K562 (cell line): ENCODE measurements at regions not wholly inside any gene's neighbourhood (a gene's known extent, or its start where the extent isn't known, plus 50 kb on each side); places are given as distances from the start of the nearest gene placed in this dataset.

Source experiments
- ATAC-seq: fragments of 200-7000 bp; cut with Tn5 transposase; 3 replicates; pipeline ENCODE4 v1.9.1; 2020; ENCODE audit warnings: moderate library complexity
- BruUV-seq: library from RNA; stranded (reverse); fragments of 400-500 nt; replicated peaks from 2 replicates; lab custom pipeline; 2021; lab: Mats Ljungman, UMichigan
- CTCF ChIA-PET: fragments of 300-600 bp; formaldehyde crosslinking; extraction: SDS; loops from one replicate; lab custom pipeline; 2021; ENCODE audit warnings: low intra/inter-chr PET ratio; lab: Yijun Ruan, JAX
- POLR2A ChIA-PET: fragments of 300-600, 350-650 bp; sonication (Branson Sonifier 250); formaldehyde crosslinking; extraction: SDS; loops from one replicate; lab custom pipeline; 2021; ENCODE audit warnings: antibody characterized with exemption, inconsistent platforms; lab: Yijun Ruan, JAX
- DNase-seq, 4 experiments: peaks; one replicate each; pipeline versions ENCODE4 v3.0.0 to v3.0.0-alpha.2; 2011 to 2018; ENCODE audit warnings: low spot score in 3 of 4, mixed read lengths in 3 of 4; ENCODE audit errors: extremely low read depth in 1 of 4
- FAIRE-seq: peaks from 2 replicates; lab custom pipeline; 2011; peaks lifted over from hg19 to GRCh38; lab: Jason Lieb, UNC
- H2AFZ ChIP-seq: 2 replicates; pipeline ENCODE4 v1.6.0; 2011; ENCODE audit warnings: low read depth, low read length, control low read depth, inconsistent platforms
- H3K27ac ChIP-seq: fragments of 200-600 bp; 3 replicates; pipeline ENCODE4 v1.8.0; 2011; ENCODE audit warnings: low read depth, mild to moderate bottlenecking, control low read depth, inconsistent platforms, low read length, moderate library complexity, mixed read lengths; ENCODE audit errors: extremely low read depth
- H3K27me3 ChIP-seq, 2 experiments: fragments of 300-600 bp in 1 of 2; 2 replicates in 1 of 2; 3 replicates in 1 of 2; pipeline versions ENCODE4 v1.6.0 to v1.8.0; 2011; ENCODE audit warnings: inconsistent platforms in 2 of 2, low read length in 2 of 2, mild to moderate bottlenecking in 1 of 2, mixed read lengths in 1 of 2, moderate library complexity in 1 of 2; ENCODE audit not compliant: control insufficient read depth in 2 of 2, insufficient read depth in 2 of 2
- H3K36me3 ChIP-seq: fragments of 300-600 bp; 3 replicates; pipeline ENCODE4 v1.8.0; 2011; ENCODE audit warnings: mild to moderate bottlenecking, low read length, inconsistent platforms; ENCODE audit not compliant: control insufficient read depth, insufficient read depth
- H3K4me1 ChIP-seq, 2 experiments: fragments of 200-600 bp in 1 of 2; replicated peaks in 1 of 2; 2 replicates in 1 of 2; 3 replicates in 1 of 2; pipeline versions ENCODE4 v1.5.1 to v1.8.0; 2011; ENCODE audit warnings: inconsistent platforms in 2 of 2, low read length in 2 of 2, mild to moderate bottlenecking in 1 of 2, mixed read lengths in 1 of 2, moderate library complexity in 1 of 2; ENCODE audit not compliant: control insufficient read depth in 2 of 2, insufficient read depth in 2 of 2
- H3K4me2 ChIP-seq: 2 replicates; pipeline ENCODE4 v1.6.1; 2011; ENCODE audit warnings: low read length, control low read depth, inconsistent platforms, mixed read lengths; ENCODE audit not compliant: insufficient read depth
- H3K4me3 ChIP-seq: fragments of 200-600 bp; sonication (generic), shearing (Covaris generic); 2 replicates; pipeline ENCODE4 v1.5.1; 2016; ENCODE audit warnings: control low read depth, inconsistent platforms
- H3K79me2 ChIP-seq: fragments of 200-600 bp; 3 replicates; pipeline ENCODE4 v1.8.0; 2011; ENCODE audit warnings: low read length, inconsistent platforms; ENCODE audit not compliant: control insufficient read depth, insufficient read depth
- H3K9ac ChIP-seq, 2 experiments: 2 replicates each; pipeline versions ENCODE4 v1.6.0 to v1.6.1; 2011; ENCODE audit warnings: low read depth in 2 of 2, low read length in 2 of 2, control low read depth in 1 of 2, inconsistent platforms in 1 of 2, mild to moderate bottlenecking in 1 of 2, mixed read lengths in 1 of 2; ENCODE audit not compliant: insufficient read depth in 1 of 2
- H3K9me1 ChIP-seq: one replicate; pipeline ENCODE4 v1.6.0; 2011; ENCODE audit warnings: inconsistent platforms, mild to moderate bottlenecking, low read length, moderate library complexity; ENCODE audit not compliant: control insufficient read depth, insufficient read depth
- H3K9me3 ChIP-seq: replicated peaks from 2 replicates; pipeline ENCODE4 v1.5.1; 2011; ENCODE audit warnings: low read depth, low read length, inconsistent platforms; ENCODE audit not compliant: control insufficient read depth, insufficient read depth
- H4K20me1 ChIP-seq: replicated peaks from 2 replicates; pipeline ENCODE4 v1.6.1; 2011; ENCODE audit warnings: low read length, inconsistent platforms, mixed read lengths; ENCODE audit not compliant: control insufficient read depth, insufficient read depth
- ATF1 ChIP-seq, 2 experiments: fragments of 450-650 bp in 1 of 2; IDR thresholded peaks; 2 replicates each; pipeline ENCODE4 v1.6.1; 2016; ENCODE audit warnings: missing compliant biosample characterization in 1 of 2, missing genetic modification characterization in 1 of 2
- CBFB ChIP-seq: sonication (generic); formaldehyde crosslinking; IDR thresholded peaks from 2 replicates; pipeline ENCODE4 v1.4.0; 2020; ENCODE audit warnings: mild to moderate bottlenecking, missing genetic modification reagents
- CXXC5 ChIP-seq: fragments of 250-450 bp; sonication (Bioruptor Pico); IDR thresholded peaks from 2 replicates; pipeline ENCODE4 v1.8.0; 2022; ENCODE audit warnings: inconsistent platforms, mild to moderate bottlenecking, moderate library complexity
- E2F6 ChIP-seq, 2 experiments: IDR thresholded peaks; 2 replicates each; pipeline ENCODE4 v1.6.1; 2011; ENCODE audit warnings: borderline replicate concordance in 1 of 2, control low read depth in 1 of 2, low read depth in 1 of 2, low read length in 1 of 2, mild to moderate bottlenecking in 1 of 2, mixed read lengths in 1 of 2, moderate library complexity in 1 of 2; ENCODE audit not compliant: insufficient read depth in 1 of 2, insufficient read length in 1 of 2, poor library complexity in 1 of 2, severe bottlenecking in 1 of 2; ENCODE audit errors: extremely low read depth in 1 of 2
- EHMT2 ChIP-seq: fragments of 450-650 bp; IDR thresholded peaks from 2 replicates; pipeline ENCODE4 v1.6.1; 2018; ENCODE audit warnings: antibody characterized with exemption
- ETV5 ChIP-seq: sonication (generic); formaldehyde crosslinking; IDR thresholded peaks from 2 replicates; pipeline ENCODE4 v1.4.0; 2020; ENCODE audit warnings: low read depth, mild to moderate bottlenecking, missing genetic modification reagents
- NRF1 ChIP-seq, 2 experiments: fragments of 450-650 bp; IDR thresholded peaks in 1 of 2; conservative IDR thresholded peaks in 1 of 2; 2 replicates each; pipeline ENCODE4 v1.6.1; 2014; ENCODE audit warnings: mild to moderate bottlenecking in 2 of 2
- PRMT5 ChIP-seq: sonication (generic); formaldehyde crosslinking; IDR thresholded peaks from 2 replicates; pipeline ENCODE4 v1.5.0; 2020; ENCODE audit warnings: missing genetic modification reagents
- RBFOX2 ChIP-seq: fragments of 200-400 bp; formaldehyde crosslinking; IDR thresholded peaks from 2 replicates; pipeline ENCODE4 v1.6.1; 2017; ENCODE audit warnings: low read depth, mild to moderate bottlenecking, low read length, moderate library complexity
- SAFB ChIP-seq: fragments of 200-400 bp; formaldehyde crosslinking; IDR thresholded peaks from 2 replicates; pipeline ENCODE4 v1.6.1; 2017; ENCODE audit warnings: low read depth, low read length, borderline replicate concordance
- SMARCB1 ChIP-seq: IDR thresholded peaks from 2 replicates; pipeline ENCODE4 v1.6.1; 2011; ENCODE audit warnings: improper control_type of control experiment, low read depth; ENCODE audit not compliant: insufficient read length
- SREBF2 ChIP-seq: sonication (generic); formaldehyde crosslinking; IDR thresholded peaks from 2 replicates; pipeline ENCODE4 v1.4.0; 2020; ENCODE audit warnings: mild to moderate bottlenecking, missing genetic modification reagents
- STAT6 ChIP-seq: sonication (generic); formaldehyde crosslinking; IDR thresholded peaks from 2 replicates; pipeline ENCODE4 v1.8.1; 2023; ENCODE audit warnings: mild to moderate bottlenecking, missing genetic modification reagents
- TCF15 ChIP-seq: fragments of 250-450 bp; sonication (Bioruptor Pico); IDR thresholded peaks from 2 replicates; pipeline ENCODE4 v1.8.0; 2022; ENCODE audit warnings: moderate library complexity, mild to moderate bottlenecking, inconsistent platforms
- ZNF134 ChIP-seq: fragments of 250-450 bp; sonication (Bioruptor Pico); conservative IDR thresholded peaks from 2 replicates; pipeline ENCODE4 v1.4.0; 2020
- WGBS: fragments of 100-300 bp; shearing (Covaris generic); methylation state at CpG from one replicate; pipeline ENCODE4 v1.1.6; 2016; ENCODE audit warnings: low coverage, mixed read lengths; ENCODE audit not compliant: insufficient coverage; ENCODE audit errors: missing lambda C conversion rate; 5-methylcytosine and 5-hydroxymethylcytosine counted together
- in situ Hi-C: fragments of 300-500 bp; cut with MboI; formaldehyde crosslinking; loops from 4 replicates; pipeline ENCODE4 v1.15.0; 2018; ENCODE audit warnings: inconsistent platforms, mixed read lengths
- intact Hi-C: fragments of 100-400 bp; cut with micrococcal nuclease; formaldehyde crosslinking; loops from 2 replicates; pipeline ENCODE4 v1.14.2; 2022

GRCh38 chrX:37076983-37077382 lies 68.8 kb downstream of the FAM47C start (continued):
- TF ChIP-seq STAT6 (CRISPR knock-in tag): no peak
- no peak for TF ChIP-seq CBFB
- no peak for TF ChIP-seq ZNF134 (CRISPR knock-in tag)
- TF ChIP-seq PRMT5 (CRISPR knock-in tag): no peak

DNA sequence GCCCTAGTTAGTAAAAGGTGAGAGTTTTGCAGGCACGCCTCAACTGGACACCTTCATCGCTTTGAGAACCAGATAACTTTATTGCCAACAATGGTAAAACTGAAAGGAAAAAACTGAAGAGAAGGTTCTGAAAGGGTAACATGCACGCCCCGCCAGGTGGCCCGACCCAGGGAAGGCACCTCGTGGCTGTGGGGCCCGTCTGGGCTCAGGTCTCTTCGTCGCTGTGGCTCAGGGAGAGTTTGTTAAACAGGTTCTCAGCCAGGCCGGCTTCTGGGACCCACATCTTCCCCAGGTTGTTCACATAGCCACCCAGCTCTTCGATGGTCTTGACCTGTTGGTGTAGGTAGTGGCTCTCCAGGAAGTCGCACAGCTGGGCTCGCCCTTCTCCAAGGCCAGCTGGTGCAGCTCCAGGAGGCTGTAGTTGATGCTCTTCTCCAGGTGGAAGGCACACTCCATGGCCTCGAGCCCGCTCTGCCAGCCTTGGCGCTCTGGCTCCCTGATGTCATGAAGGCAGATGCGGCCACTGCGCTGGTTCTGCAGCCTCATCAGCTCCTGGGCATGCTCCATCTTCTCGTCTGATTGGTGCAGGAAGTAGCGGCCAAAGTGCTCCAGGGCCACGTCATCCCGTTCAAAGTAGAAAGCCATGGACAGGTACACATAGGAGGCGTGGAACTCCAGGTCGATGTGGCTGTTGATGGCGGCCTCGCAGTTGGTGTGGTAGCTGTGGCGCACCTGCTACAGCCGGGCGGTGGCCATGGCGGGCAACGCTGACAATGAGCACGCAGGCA lies 69.7 kb downstream of the FAM47C start:
- no peak for DNase-seq
- intact Hi-C loops: no loop called here
- Histone ChIP-seq H3K27me3 (no peaks in the 10 kb centered on the region; a peak in 1 of 5 replicates), H3K4me3 (peak overlapping the region; percentile 13; the same call in 1 of the 2 replicates), H3K4me1 (peaks cover 0 to 7% of the 10 kb centered on the region in 2 experiments; a peak in 2 of 5 replicates), H3K9me3 (no peaks in the 10 kb centered on the region), H4K20me1 (no peaks in the 10 kb centered on the region), H2AFZ (peak overlapping the region; percentile 59; the same call in 1 of the 2 replicates), H3K27ac (no peak overlapping the region), H3K9me1 (no peaks in the 10 kb centered on the region), H3K9ac (no peak overlapping the region), H3K4me2 (peak overlapping the region; percentile 68), H3K79me2 (no peaks in the 10 kb centered on the region), H3K36me3 (no peaks in the 10 kb centered on the region)
- CTCF ChIA-PET: no interaction called here
- POLR2A ChIA-PET: no interaction called here
- in situ Hi-C loops: no loop called here
- no TSS peak for BruUV-seq
- no peak for FAIRE-seq
- no peak; the same call in 2 of the 3 replicates for ATAC-seq
- 6% methylated on average over 19 of the region's 32 CpGs for WGBS
- no peak for TF ChIP-seq SREBF2
- TF ChIP-seq CXXC5: peak; percentile 26; the same call in 1 of the 2 replicates
- TF ChIP-seq SAFB: no peak
- TF ChIP-seq SMARCB1: no peak
- no peak for TF ChIP-seq ETV5 (CRISPR knock-in tag)
- TF ChIP-seq ATF1 (CRISPR knock-in tag; IDR thresholded peaks at IDR 0.05): no peak
- TF ChIP-seq ATF1 (tag; IDR thresholded peaks at IDR 0.05): 0 out of 2 replicates have a peak, but pooled peaks have one; percentile 21
- peak; percentile 82; the same call in 1 of the 2 replicates for TF ChIP-seq EHMT2
- TF ChIP-seq E2F6 (IDR thresholded peaks at IDR 0.05; ENCODE audit: borderline replicate concordance in 1 of 2, extremely low read depth in 1 of 2, insufficient read depth in 1 of 2, insufficient read length in 1 of 2, low read depth in 1 of 2, low read length in 1 of 2, poor library complexity in 1 of 2, severe bottlenecking in 1 of 2): peak in 1 of 2 experiments; percentile 57
- TF ChIP-seq NRF1 (conservative IDR thresholded peaks at IDR 0.05 in 1 of 2, IDR thresholded peaks at IDR 0.05 in 1 of 2): 0 out of 4 replicates have a peak, but pooled peaks of 1 of the 2 experiments have one; percentile 27
- TF ChIP-seq RBFOX2: peak; percentile 47; the same call in 1 of the 2 replicates
- no peak for TF ChIP-seq TCF15 (CRISPR knock-in tag)
